Vagina (tissue), 2 donors: ENCODE measurements at regions not wholly inside any gene's neighbourhood (a gene's known extent, or its start where the extent isn't known, plus 50 kb on each side); places are given as distances from the start of the nearest gene placed in this dataset.

Experiments
- DNase-seq, 2 donors: peaks; one replicate each; pipeline ENCODE4 v3.0.0-alpha.2; 2017; ENCODE audit errors: extremely low spot score in 2 of 2
- H3K27ac ChIP-seq: fragments of 200-600 bp; sonication (generic); one replicate; pipeline ENCODE4 v1.5.1; 2019
- H3K27me3 ChIP-seq: fragments of 200-600 bp; sonication (generic); one replicate; pipeline ENCODE4 v1.5.1; 2019
- H3K36me3 ChIP-seq, 2 donors: fragments of 200-600 bp; sonication (generic); one replicate each; pipeline ENCODE4 v1.5.1; 2017 to 2019
- H3K4me1 ChIP-seq: fragments of 200-600 bp; sonication (generic); one replicate; pipeline ENCODE4 v1.5.1; 2019
- H3K4me3 ChIP-seq, 2 donors: fragments of 200-600 bp; sonication (generic); 1 replicate in 1 of 2; 2 replicates in 1 of 2; pipeline ENCODE4 v1.5.1; 2016 to 2019
- H3K9me3 ChIP-seq: fragments of 200-600 bp; sonication (generic); one replicate; pipeline ENCODE4 v1.5.1; 2019
- POLR2A ChIP-seq, 2 donors: fragments of 450-650 bp; IDR thresholded peaks; one replicate each; pipeline ENCODE4 v1.6.1; 2017; ENCODE audit warnings: antibody characterized with exemption in 2 of 2, mild to moderate bottlenecking in 2 of 2, moderate library complexity in 2 of 2
- intact Hi-C: fragments of 100-400 bp; cut with DNase I; formaldehyde crosslinking; loops from one replicate; pipeline ENCODE4 v1.15.1; 2023

DNA sequence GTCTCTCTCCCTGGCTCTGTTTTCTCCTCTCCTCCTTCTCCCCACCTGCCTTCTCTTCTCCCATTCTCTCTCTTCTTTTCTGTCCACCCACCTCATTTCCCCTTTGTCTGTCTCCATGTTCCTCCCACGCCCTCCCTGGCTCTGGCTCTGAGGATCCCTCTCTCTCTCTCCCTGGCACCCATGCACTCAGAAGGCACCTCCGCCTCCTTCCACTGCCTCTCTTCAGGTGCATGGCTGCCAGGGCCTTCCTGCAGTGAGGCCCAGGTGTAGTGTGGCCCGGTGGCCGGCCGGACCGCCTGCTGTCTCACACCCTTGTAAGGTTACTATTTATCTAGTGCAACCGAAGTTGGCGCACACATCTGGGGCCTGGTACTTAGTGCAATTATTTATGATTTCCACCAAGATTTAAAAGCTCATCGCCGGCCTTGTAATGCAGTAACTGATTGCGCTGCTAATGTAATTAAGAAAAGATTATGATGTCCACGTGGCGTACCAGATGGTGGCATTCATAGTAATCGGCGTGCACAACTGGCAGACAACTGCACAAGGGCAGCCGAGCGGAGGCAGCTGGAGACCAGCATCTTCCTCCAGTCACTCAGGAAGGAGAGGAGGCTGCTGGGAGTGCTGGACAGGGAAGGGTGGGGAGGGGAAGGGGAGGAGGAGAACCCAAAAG lies 50.4 kb upstream of the MVB12B start:
- TF ChIP-seq POLR2A (IDR thresholded peaks at IDR 0.05) = no peak
- no peak for DNase-seq
- no peaks in the 10 kb centered on the region for H3K36me3 ChIP-seq
- intact Hi-C loops = no loop called here
- no peaks in the 10 kb centered on the region for H3K9me3 ChIP-seq
- no peak overlapping the region for H3K4me3 ChIP-seq
- no peaks in the 10 kb centered on the region for H3K4me1 ChIP-seq
- no peaks in the 10 kb centered on the region for H3K27me3 ChIP-seq
- H3K27ac ChIP-seq = no peak overlapping the region
